Jurkat, Clone E6-1 (cell line): ENCODE measurements at regions not wholly inside any gene's neighbourhood (a gene's known extent, or its start where the extent isn't known, plus 50 kb on each side); places are given as distances from the start of the nearest gene placed in this dataset.
"Not testable (repeated sequence)": the region's sequence is repeated elsewhere in the genome, so short reads cannot be mapped to it uniquely, and the experiment has no call there.

ENCODE experiments used
- DNase-seq: peaks from one replicate; pipeline ENCODE4 v3.0.0-alpha.2; 2011; ENCODE audit warnings: low read depth, low spot score
- H3K4me3 ChIP-seq: 2 replicates; pipeline ENCODE4 v1.5.1; 2011; ENCODE audit warnings: mild to moderate bottlenecking, low read length, control low read depth, moderate library complexity

- no peak for DNase-seq
- no peak overlapping the region for H3K4me3 ChIP-seq
Observed at GRCh38 chr5:145521066-145521465, 314.1 kb downstream of the PRELID2 start.

- H3K4me3 ChIP-seq: no peak overlapping the region
- no peak for DNase-seq
Observed at GRCh38 chr5:145520335-145520734, 314.8 kb downstream of the PRELID2 start.

DNA sequence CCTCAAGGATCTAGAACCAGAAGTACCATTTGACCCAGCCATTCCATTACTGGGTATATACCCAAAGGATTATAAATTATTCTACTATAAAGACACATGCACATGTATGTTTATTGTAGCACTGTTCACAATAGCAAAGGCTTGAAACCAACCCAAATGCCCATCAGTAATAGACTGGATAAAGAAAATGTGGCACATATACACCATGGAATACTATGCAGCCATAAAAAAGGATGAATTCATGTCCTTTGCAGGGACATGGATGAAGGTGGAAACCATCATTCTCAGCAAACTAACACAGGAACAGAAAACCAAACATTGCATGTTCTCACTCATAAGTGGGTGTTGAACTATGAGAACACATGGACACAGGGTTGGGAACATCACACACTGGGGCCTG lies 317.6 kb downstream of the PRELID2 start:
- not testable (repeated sequence) for DNase-seq, H3K4me3 ChIP-seq

GRCh38 chr5:145511351-145511750 lies 323.8 kb downstream of the PRELID2 start:
- no peak overlapping the region for H3K4me3 ChIP-seq
- no peak for DNase-seq

DNA sequence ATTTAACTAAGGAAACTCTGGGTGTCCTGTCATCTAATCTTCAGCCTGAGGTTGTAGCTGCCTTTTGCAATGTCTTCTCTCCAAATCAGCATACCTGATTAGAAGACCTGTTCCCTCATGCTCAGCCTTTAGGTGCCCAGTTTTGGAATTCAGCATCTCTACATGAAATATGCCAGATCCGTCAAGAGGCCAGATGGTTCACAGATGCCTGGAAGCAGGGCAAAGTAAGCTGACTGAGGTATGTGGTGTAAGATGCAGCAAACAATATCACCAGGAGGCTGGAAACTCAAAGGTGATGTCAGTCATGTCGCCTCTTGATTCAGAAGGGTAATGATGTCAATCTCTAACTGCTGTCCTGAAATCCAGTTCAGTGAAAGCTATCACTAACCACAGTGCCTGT lies 324.4 kb downstream of the PRELID2 start:
- no peak for DNase-seq
- H3K4me3 ChIP-seq: no peak overlapping the region

DNA sequence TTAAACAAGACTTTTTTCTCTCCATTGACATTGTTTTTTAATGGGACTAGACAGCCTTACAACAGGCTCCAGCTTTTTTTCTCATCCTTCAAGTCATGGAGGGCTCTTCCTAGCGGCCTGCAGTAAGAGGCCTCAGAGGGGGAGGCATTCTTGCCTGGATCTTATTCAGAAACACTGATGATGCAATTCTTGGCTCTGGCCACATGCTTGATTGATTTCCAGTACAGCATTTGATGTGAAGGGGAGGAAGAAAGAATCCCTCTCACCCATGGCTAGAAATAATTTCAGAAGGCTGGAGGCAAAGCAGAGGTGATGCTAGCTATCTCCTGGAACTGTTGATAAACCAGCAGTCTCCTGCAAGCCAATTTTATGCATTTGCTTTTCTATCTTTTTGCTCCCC lies 324.8 kb downstream of the PRELID2 start:
- no peak overlapping the region for H3K4me3 ChIP-seq
- no peak for DNase-seq

GRCh38 chr5:145509336-145510136 lies 325.6 kb downstream of the PRELID2 start:
- DNase-seq: peak; percentile 23
- no peak overlapping the region for H3K4me3 ChIP-seq

- DNase-seq: no peak
- H3K4me3 ChIP-seq: no peak overlapping the region
Observed at GRCh38 chr5:145506185-145506850, 328.8 kb downstream of the PRELID2 start.

DNA sequence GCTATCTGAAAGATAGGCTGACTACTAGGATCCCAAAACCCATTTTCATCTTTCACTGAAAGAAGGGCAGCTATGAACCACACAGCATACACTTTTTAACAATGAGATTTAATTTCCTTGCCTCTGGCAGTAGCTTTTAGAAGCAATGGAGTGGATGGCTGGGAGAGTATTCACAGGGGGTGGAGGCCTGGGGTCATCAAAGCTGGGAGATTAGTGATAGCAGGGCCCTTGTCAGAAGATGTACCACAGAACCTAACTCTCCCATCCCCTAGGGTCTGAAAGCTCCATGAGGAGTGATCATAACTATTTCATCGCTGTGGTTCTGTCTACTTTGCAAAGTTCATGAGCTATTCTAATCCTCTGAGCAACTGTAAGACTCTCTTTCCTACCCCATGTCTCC lies 332.2 kb downstream of the PRELID2 start:
- no peak overlapping the region for H3K4me3 ChIP-seq

GRCh38 chr5:145500710-145501109 lies 334.4 kb downstream of the PRELID2 start:
- no peak for DNase-seq
- no peak overlapping the region for H3K4me3 ChIP-seq

More for the DNA sequence above, 332.2 kb downstream of the PRELID2 start:
- no peak for DNase-seq

GRCh38 chr5:145499483-145499882 lies 335.7 kb downstream of the PRELID2 start:
- no peak overlapping the region for H3K4me3 ChIP-seq
- no peak for DNase-seq

DNA sequence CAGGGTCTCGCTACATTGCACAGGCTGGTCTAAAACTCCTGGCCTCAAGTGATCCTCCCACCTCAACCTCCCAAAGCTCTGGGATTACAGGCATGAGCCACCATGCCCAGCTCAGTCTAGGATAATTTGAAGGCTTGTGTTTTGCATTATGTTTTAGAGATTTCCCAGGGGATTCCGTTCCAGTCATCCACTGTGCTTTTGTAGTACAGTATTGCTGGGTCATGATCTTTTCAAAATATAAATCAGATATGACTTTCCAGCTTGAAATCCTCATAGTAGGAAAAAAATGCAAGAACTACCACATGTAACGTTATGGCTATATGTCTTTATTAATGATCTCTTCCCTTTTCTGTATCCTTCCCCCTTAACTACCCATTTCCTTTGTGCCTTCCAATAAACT lies 338.1 kb downstream of the PRELID2 start:
- DNase-seq: no peak
- no peak overlapping the region for H3K4me3 ChIP-seq

DNA sequence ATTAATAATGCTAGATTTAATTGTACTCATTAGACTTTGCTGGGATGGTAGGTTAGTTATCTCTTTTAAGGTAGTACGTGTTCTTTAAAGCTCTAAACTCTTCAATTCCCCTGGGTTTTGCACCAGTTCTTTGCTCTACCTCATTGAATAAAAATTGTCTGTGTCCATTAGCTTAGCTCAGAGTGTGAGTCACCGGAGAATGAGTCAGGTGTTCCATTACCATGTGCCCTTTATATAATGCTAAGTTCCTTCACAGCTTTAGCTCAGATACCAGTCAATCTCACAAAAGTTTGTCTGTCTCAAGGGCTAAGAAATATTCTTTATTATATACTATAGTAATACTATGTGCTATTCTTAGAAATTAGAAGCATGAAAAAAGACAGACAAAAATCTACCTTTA lies 339.4 kb downstream of the PRELID2 start:
- no peak for DNase-seq
- H3K4me3 ChIP-seq: no peak overlapping the region

DNA sequence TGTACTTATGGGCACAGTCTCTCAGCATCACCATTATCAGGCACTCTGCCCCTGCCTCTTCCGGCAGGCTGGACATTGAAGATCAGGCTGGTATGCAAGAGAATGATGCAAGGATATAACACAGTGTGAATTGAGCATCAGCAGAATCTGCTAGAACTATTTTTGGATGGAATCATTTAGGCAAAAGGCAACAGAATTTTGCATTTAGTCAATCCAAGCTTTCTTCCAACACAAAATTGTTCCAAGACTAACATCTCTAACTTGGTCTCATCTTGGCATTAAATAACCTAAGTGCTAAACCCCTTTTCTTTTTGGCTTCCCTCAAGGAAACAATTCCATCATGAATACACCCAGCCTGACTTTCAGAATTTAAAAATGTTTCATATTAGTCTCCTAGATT lies 339.9 kb downstream of the PRELID2 start:
- no peak overlapping the region for H3K4me3 ChIP-seq

GRCh38 chr5:145493435-145493834 lies 341.7 kb downstream of the PRELID2 start:
- no peak overlapping the region for H3K4me3 ChIP-seq
- DNase-seq: no peak

More for the DNA sequence above, 339.9 kb downstream of the PRELID2 start:
- DNase-seq: no peak

- no peak overlapping the region for H3K4me3 ChIP-seq
- no peak for DNase-seq
Observed at GRCh38 chr5:145489516-145489915, 345.6 kb downstream of the PRELID2 start.

GRCh38 chr5:145484158-145484557 lies 351.0 kb downstream of the PRELID2 start:
- no peak for DNase-seq
- no peak overlapping the region for H3K4me3 ChIP-seq

DNA sequence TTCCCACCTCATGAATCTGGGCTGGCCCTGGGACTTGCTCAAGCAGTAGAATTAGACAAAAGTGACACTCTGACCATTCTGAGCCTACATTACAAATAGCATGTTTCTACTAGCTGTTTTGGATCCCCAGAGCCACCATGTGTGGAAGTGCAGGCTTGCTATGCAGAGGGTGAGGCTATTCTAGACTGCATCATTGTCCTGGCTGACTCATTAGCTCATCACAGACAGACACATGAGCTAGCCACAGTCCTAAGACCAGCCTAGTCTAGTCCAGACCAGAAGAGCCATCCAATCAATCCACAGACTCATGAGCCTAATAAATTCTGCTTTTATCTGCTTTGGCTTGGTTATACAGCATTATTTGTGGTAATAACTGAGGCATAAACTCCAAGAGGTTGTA lies 351.9 kb downstream of the PRELID2 start:
- no peak for DNase-seq
- H3K4me3 ChIP-seq: no peak overlapping the region

- DNase-seq: no peak
- no peak overlapping the region for H3K4me3 ChIP-seq
Observed at GRCh38 chr5:145479857-145480256, 355.3 kb downstream of the PRELID2 start.

DNA sequence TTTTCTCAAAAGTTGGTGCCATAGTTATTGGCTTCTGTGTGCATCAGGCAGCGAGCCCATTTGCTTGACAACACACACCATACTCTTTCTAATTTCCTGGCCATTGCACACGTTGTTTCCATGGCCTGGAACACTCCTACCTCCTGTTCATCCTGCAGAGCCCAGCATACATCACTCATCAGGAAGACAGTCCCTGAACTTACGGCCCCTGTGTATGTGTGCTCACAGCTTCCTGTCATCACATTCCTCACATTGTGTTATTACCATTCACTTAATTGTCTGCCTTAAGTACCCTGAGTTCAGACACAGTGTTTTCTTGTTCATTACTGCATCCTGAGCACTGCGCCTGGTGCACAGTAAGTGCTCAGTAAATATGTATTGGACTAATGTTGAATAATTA lies 355.9 kb downstream of the PRELID2 start:
- H3K4me3 ChIP-seq: no peak overlapping the region
- DNase-seq: no peak

- no peak overlapping the region for H3K4me3 ChIP-seq
- no peak for DNase-seq
Observed at GRCh38 chr5:145478651-145479050, 356.5 kb downstream of the PRELID2 start.
